IMR-90 (cell line): ENCODE measurements at regions not wholly inside any gene's neighbourhood (a gene's known extent, or its start where the extent isn't known, plus 50 kb on each side); places are given as distances from the start of the nearest gene placed in this dataset.

ENCODE experiments used
- ATAC-seq: fragments of 200-7000 bp; cut with Tn5 transposase; 2 replicates; pipeline ENCODE4 v1.9.1; 2020; ENCODE audit warnings: low read depth, mild to moderate bottlenecking, moderate library complexity
- BruUV-seq: library from RNA; stranded (reverse); fragments of 400-500 nt; replicated peaks from 2 replicates; lab custom pipeline; 2021; lab: Mats Ljungman, UMichigan
- CTCF ChIA-PET: fragments of 300-600 bp; formaldehyde crosslinking; extraction: SDS; loops from one replicate; lab custom pipeline; 2021; ENCODE audit warnings: antibody characterized with exemption; lab: Yijun Ruan, JAX
- POLR2A ChIA-PET: fragments of 300-600 bp; sonication (Branson Sonifier 250); formaldehyde crosslinking; loops from one replicate; lab custom pipeline; 2022; ENCODE audit warnings: antibody characterized with exemption; ENCODE audit not compliant: unreplicated experiment; lab: Charles Lee
- DNase-seq: peaks from one replicate; pipeline ENCODE4 v3.0.0; 2013
- H2AFZ ChIP-seq: replicated peaks from 2 replicates; pipeline ENCODE3; 2013; ENCODE audit warnings: low read length, mild to moderate bottlenecking; ENCODE audit not compliant: poor library complexity
- H2AK5ac ChIP-seq: 2 replicates; pipeline ENCODE4 v1.6.1; 2013; ENCODE audit warnings: low read depth, low read length, inconsistent platforms
- H2AK9ac ChIP-seq: replicated peaks from 2 replicates; pipeline ENCODE3; 2013; ENCODE audit warnings: mild to moderate bottlenecking, low read depth, low read length, moderate library complexity; ENCODE audit not compliant: poor library complexity
- H2BK120ac ChIP-seq: 2 replicates; pipeline ENCODE4 v1.6.1; 2013; ENCODE audit warnings: low read depth, low read length, inconsistent platforms
- H2BK15ac ChIP-seq: 3 replicates; pipeline ENCODE4 v1.6.1; 2013; ENCODE audit warnings: low read depth, low read length, inconsistent platforms
- H2BK20ac ChIP-seq: 2 replicates; pipeline ENCODE4 v1.6.1; 2013; ENCODE audit warnings: low read depth, mild to moderate bottlenecking, inconsistent platforms, low read length, moderate library complexity
- H2BK5ac ChIP-seq: 2 replicates; pipeline ENCODE4 v1.6.1; 2013; ENCODE audit warnings: mild to moderate bottlenecking, low read depth, low read length, inconsistent platforms; ENCODE audit not compliant: poor library complexity, severe bottlenecking
- H3K14ac ChIP-seq: replicated peaks from 2 replicates; pipeline ENCODE4 v1.6.1; 2013; ENCODE audit warnings: low read depth, low read length, inconsistent platforms
- H3K18ac ChIP-seq: 2 replicates; pipeline ENCODE4 v1.6.1; 2013; ENCODE audit warnings: low read depth, low read length, control low read depth
- H3K23ac ChIP-seq: 2 replicates; pipeline ENCODE4 v1.6.1; 2013; ENCODE audit warnings: low read depth, low read length, inconsistent platforms
- H3K27ac ChIP-seq: 2 replicates; pipeline ENCODE4 v1.5.1; 2013; ENCODE audit warnings: mild to moderate bottlenecking, control low read depth, low read length; ENCODE audit not compliant: insufficient read depth
- H3K27me3 ChIP-seq: 2 replicates; pipeline ENCODE4 v1.6.1; 2013; ENCODE audit warnings: low read length; ENCODE audit not compliant: control insufficient read depth, insufficient read depth
- H3K36me3 ChIP-seq: 2 replicates; pipeline ENCODE4 v1.6.1; 2013; ENCODE audit warnings: low read length, mixed read lengths; ENCODE audit not compliant: control insufficient read depth, insufficient read depth
- H3K4ac ChIP-seq: 2 replicates; pipeline ENCODE4 v1.6.1; 2013; ENCODE audit warnings: low read depth, low read length, inconsistent platforms
- H3K4me1 ChIP-seq: 2 replicates; pipeline ENCODE4 v1.6.1; 2013; ENCODE audit warnings: low read length, mixed read lengths; ENCODE audit not compliant: control insufficient read depth, insufficient read depth
- H3K4me2 ChIP-seq: 2 replicates; pipeline ENCODE4 v1.6.1; 2013; ENCODE audit warnings: low read depth, mild to moderate bottlenecking, control low read depth, low read length, moderate library complexity
- H3K4me3 ChIP-seq: 2 replicates; pipeline ENCODE4 v1.5.1; 2013; ENCODE audit warnings: low read depth, mild to moderate bottlenecking, control low read depth, low read length, moderate library complexity; ENCODE audit not compliant: insufficient read depth
- H3K56ac ChIP-seq: 2 replicates; pipeline ENCODE4 v1.6.1; 2013; ENCODE audit warnings: low read length, inconsistent platforms; ENCODE audit not compliant: insufficient read depth; ENCODE audit errors: extremely low read depth
- H3K79me1 ChIP-seq, 2 experiments: 2 replicates each; pipeline ENCODE4 v1.6.1; 2013; ENCODE audit warnings: low read length in 2 of 2, inconsistent platforms in 1 of 2, low read depth in 1 of 2
- H3K9ac ChIP-seq: 2 replicates; pipeline ENCODE4 v1.6.1; 2013; ENCODE audit warnings: low read depth, low read length, control low read depth
- H3K9me1 ChIP-seq: 2 replicates; pipeline ENCODE4 v1.6.1; 2013; ENCODE audit warnings: low read length, inconsistent platforms; ENCODE audit not compliant: insufficient read depth
- H3K9me3 ChIP-seq: 2 replicates; pipeline ENCODE4 v1.6.1; 2013; ENCODE audit warnings: low read length; ENCODE audit not compliant: control insufficient read depth, insufficient read depth
- H4K20me1 ChIP-seq: 2 replicates; pipeline ENCODE4 v1.6.1; 2013; ENCODE audit warnings: low read length, inconsistent platforms; ENCODE audit not compliant: insufficient read depth
- H4K5ac ChIP-seq: 2 replicates; pipeline ENCODE4 v1.6.1; 2013; ENCODE audit warnings: mild to moderate bottlenecking, low read depth, low read length, control low read depth
- H4K8ac ChIP-seq, 2 experiments: 2 replicates each; pipeline ENCODE4 v1.6.1; 2013; ENCODE audit warnings: low read depth in 2 of 2, low read length in 2 of 2, control low read depth in 1 of 2, inconsistent platforms in 1 of 2
- H4K91ac ChIP-seq: 2 replicates; pipeline ENCODE4 v1.6.1; 2013; ENCODE audit warnings: low read depth, low read length, inconsistent platforms; ENCODE audit not compliant: insufficient read depth
- CHD1 ChIP-seq: IDR thresholded peaks from 2 replicates; pipeline ENCODE4 v1.6.1; 2012; ENCODE audit warnings: low read depth, low read length, improper control_type of control experiment
- MAFK ChIP-seq: IDR thresholded peaks from 2 replicates; pipeline ENCODE4 v1.6.1; 2012; ENCODE audit warnings: low read depth, low read length, improper control_type of control experiment
- NFE2L2 ChIP-seq: fragments of 150-350 bp; IDR thresholded peaks from 2 replicates; pipeline ENCODE4 v1.6.1; 2016; ENCODE audit warnings: low read depth, mild to moderate bottlenecking, low read length
- WGBS, 2 experiments: methylation state at CpG; one replicate each; pipeline versions ENCODE4 v1.1.5 to v1.1.7; 2013; ENCODE audit warnings: missing lambda C conversion rate in 2 of 2; ENCODE audit not compliant: insufficient read length in 1 of 2; ENCODE audit errors: extremely low coverage in 2 of 2; 5-methylcytosine and 5-hydroxymethylcytosine counted together
- dilution Hi-C: fragments of 300-500 bp; cut with HindIII; formaldehyde crosslinking; loops from one replicate; pipeline ENCODE4 v1.14.3; 2018; ENCODE audit warnings: low sequenced_read_pairs; ENCODE audit not compliant: unreplicated experiment
- in situ Hi-C: fragments of 300-500 bp; cut with MboI; formaldehyde crosslinking; loops from 3 replicates; pipeline ENCODE4 v1.14.3; 2019; ENCODE audit warnings: low sequenced_read_pairs, inconsistent platforms, mixed read lengths
- intact Hi-C: fragments of 100-400 bp; cut with micrococcal nuclease; formaldehyde crosslinking; loops from 2 replicates; pipeline ENCODE4 v1.10.0; 2022
- TF ChIP-seq, protein P1 (sequence below): fragments of 150-350 bp; IDR thresholded peaks from 2 replicates; pipeline ENCODE4 v1.6.1; 2016; ENCODE audit warnings: low read depth, mild to moderate bottlenecking, low read length, moderate library complexity, borderline replicate concordance

DNA sequence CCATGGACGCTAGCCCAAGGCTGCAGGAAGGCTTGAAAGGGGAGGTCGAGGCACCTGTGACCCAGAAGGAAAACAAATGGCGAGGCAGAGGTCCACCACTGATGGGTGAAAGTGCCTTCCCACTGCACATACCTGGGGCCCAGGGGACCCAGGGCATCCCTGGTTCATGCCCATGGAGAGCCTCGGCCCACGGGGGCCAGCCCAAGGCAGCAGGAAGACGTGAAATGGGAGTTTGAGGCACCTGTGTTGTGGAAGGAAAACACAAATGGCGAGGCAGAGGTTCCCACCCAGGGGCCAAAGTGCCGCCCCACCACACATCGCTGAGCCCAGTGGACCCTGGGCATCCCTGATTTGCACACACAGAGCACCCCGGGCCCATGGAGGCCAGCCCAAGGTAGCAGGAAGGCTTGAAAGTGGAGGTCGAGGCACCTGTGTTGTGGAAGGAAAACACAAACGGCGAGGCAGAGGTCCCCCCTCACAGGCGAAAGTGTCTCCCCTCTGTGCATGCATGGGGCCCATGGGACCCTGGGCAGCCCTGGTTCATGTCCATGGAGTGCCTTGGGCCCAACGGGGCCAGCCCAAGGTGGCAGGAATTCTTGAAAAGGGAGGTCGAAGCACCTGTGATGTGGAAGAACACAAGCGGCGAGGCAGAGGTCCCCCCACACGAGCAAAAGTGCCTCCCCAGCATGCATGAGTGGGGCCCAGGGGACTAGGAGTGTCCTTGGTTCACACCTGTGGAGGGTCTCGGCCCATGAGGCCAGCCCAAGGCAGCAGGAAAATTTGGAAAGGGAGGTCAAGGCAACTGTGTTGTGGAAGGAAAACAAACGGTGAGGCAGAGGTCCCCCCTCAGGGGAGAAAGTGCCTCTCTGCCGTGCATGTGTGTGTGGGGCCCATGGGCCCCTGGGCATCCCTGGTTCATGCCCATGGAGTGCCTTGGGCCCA, 383.3 kb downstream of the ALG10 start:
- Histone ChIP-seq H3K36me3 (no peaks in the 10 kb centered on the region), H3K4me3 (no peak overlapping the region), H2BK20ac (no peak overlapping the region), H3K9me1 (no peaks in the 10 kb centered on the region), H2AFZ (no peak overlapping the region), H3K9me3 (peaks cover 55% of the 10 kb centered on the region), H4K20me1 (no peaks in the 10 kb centered on the region), H2BK5ac (no peak overlapping the region), H3K18ac (no peak overlapping the region), H3K27ac (no peak overlapping the region), H2AK9ac (no peak overlapping the region), H3K56ac (no peak overlapping the region), H3K14ac (no peak overlapping the region), H3K4ac (no peak overlapping the region), H3K79me1 (no peaks in the 10 kb centered on the region), H3K23ac (no peak overlapping the region), H3K9ac (no peak overlapping the region), H4K91ac (no peak overlapping the region), H3K4me2 (no peak overlapping the region), H4K8ac (no peak overlapping the region), H4K5ac (no peak overlapping the region), H3K4me1 (no peaks in the 10 kb centered on the region), H2BK15ac (no peak overlapping the region), H3K27me3 (no peaks in the 10 kb centered on the region), H2AK5ac (no peak overlapping the region), H2BK120ac (no peak overlapping the region)
- no peak for DNase-seq
- dilution Hi-C loops, result no loop called here
- CTCF ChIA-PET, result no interaction called here
- WGBS, 2 experiments, result 40% methylated on average over 2 of the region's 22 CpGs; no CpG with 5 or more reads in 1 of the 2 experiments
- intact Hi-C loops, result no loop called here
- ATAC-seq, result no peak
- BruUV-seq, result no TSS peak
- in situ Hi-C loops, result no loop called here
- TF ChIP-seq, protein P1, sequence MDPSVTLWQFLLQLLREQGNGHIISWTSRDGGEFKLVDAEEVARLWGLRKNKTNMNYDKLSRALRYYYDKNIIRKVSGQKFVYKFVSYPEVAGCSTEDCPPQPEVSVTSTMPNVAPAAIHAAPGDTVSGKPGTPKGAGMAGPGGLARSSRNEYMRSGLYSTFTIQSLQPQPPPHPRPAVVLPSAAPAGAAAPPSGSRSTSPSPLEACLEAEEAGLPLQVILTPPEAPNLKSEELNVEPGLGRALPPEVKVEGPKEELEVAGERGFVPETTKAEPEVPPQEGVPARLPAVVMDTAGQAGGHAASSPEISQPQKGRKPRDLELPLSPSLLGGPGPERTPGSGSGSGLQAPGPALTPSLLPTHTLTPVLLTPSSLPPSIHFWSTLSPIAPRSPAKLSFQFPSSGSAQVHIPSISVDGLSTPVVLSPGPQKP, result no peak
- no peak for TF ChIP-seq NFE2L2
- TF ChIP-seq CHD1, result no peak
- TF ChIP-seq MAFK, result no peak
- POLR2A ChIA-PET, result no interaction called here
